KMS-11 (cell line): ENCODE measurements at regions not wholly inside any gene's neighbourhood (a gene's known extent, or its start where the extent isn't known, plus 50 kb on each side); places are given as distances from the start of the nearest gene placed in this dataset.
"Not testable (repeated sequence)": the region's sequence is repeated elsewhere in the genome, so short reads cannot be mapped to it uniquely, and the experiment has no call there.

Experiments used
- H2AFZ ChIP-seq: fragments of 200-600 bp; sonication (generic); 2 replicates; pipeline ENCODE4 v1.6.1; 2016; ENCODE audit warnings: antibody characterized with exemption, mixed run types, low read depth
- H3K27ac ChIP-seq: fragments of 200-600 bp; sonication (generic); 2 replicates; pipeline ENCODE4 v1.6.1; 2016; ENCODE audit warnings: mild to moderate bottlenecking, mixed run types
- H3K27me3 ChIP-seq: fragments of 200-600 bp; sonication (generic); 2 replicates; pipeline ENCODE4 v1.6.1; 2017; ENCODE audit warnings: mild to moderate bottlenecking, low read depth, mixed run types, moderate library complexity; ENCODE audit not compliant: insufficient read depth
- H3K36me3 ChIP-seq: fragments of 200-600 bp; sonication (generic); 2 replicates; pipeline ENCODE4 v1.6.1; 2017; ENCODE audit warnings: mild to moderate bottlenecking, mixed run types; ENCODE audit not compliant: insufficient read depth
- H3K4me1 ChIP-seq: fragments of 200-600 bp; sonication (generic); 2 replicates; pipeline ENCODE4 v1.6.1; 2016; ENCODE audit warnings: mild to moderate bottlenecking, low read depth, mixed run types; ENCODE audit not compliant: poor library complexity, severe bottlenecking
- H3K4me2 ChIP-seq: fragments of 200-600 bp; sonication (generic); 2 replicates; pipeline ENCODE4 v1.7.0; 2016; ENCODE audit warnings: mild to moderate bottlenecking, mixed run types
- H3K4me3 ChIP-seq: fragments of 200-600 bp; sonication (generic); IDR thresholded peaks from 2 replicates; pipeline ENCODE4 v1.6.1; 2017; ENCODE audit warnings: low read depth, low read length, mixed read lengths; ENCODE audit not compliant: insufficient read depth
- H3K79me2 ChIP-seq: fragments of 200-600 bp; sonication (generic); 2 replicates; pipeline ENCODE4 v1.6.1; 2016; ENCODE audit warnings: low read depth, mixed run types; ENCODE audit not compliant: insufficient read depth
- H3K9ac ChIP-seq: fragments of 200-600 bp; sonication (generic); 2 replicates; pipeline ENCODE4 v1.6.1; 2016; ENCODE audit warnings: mild to moderate bottlenecking, mixed run types
- H4K20me1 ChIP-seq: fragments of 200-600 bp; sonication (generic); 2 replicates; pipeline ENCODE4 v1.6.1; 2016; ENCODE audit warnings: mild to moderate bottlenecking, mixed run types; ENCODE audit not compliant: insufficient read depth
- CTCF ChIP-seq: fragments of 200-600 bp; sonication (generic); conservative IDR thresholded peaks from 2 replicates; pipeline ENCODE4 v1.6.1; 2017; ENCODE audit warnings: low read depth, mild to moderate bottlenecking, antibody characterized with exemption, low read length, moderate library complexity, mixed read lengths

DNA sequence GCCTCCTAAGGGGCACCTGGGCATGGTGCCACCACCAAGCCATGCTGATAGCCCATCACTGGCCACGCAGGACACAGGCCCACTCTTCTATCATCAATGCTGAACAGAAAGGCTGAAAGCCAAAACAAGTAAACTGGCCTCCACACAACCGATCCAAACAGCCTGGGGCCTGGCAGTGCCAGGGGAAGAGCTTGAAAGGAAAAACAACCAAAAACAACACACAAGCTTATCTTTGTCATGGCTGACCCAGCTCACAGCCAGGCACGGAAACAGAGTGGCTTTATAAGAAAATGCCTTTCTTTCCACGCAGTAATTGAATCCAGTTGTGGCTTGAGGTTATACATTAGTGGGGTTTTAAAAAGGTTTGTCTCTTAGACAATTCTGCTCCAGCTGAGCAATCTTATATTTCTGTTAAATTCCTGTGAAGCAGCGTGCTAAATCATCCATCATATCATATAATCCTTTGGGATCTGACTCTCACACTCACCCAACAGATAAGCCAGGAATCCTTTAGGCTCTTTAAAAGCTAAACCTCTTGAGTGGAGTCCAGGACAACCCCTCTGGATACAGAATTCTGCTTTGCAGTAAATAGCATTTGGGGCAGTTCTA, 65.4 kb upstream of the SLC22A16 start:
- no peak overlapping the region for H3K4me2 ChIP-seq
- no peaks in the 10 kb centered on the region for H4K20me1 ChIP-seq
- no peak overlapping the region for H2AFZ ChIP-seq
- no peaks in the 10 kb centered on the region for H3K4me1 ChIP-seq
- no peaks in the 10 kb centered on the region for H3K36me3 ChIP-seq
- TF ChIP-seq CTCF = no peak
- no peaks in the 10 kb centered on the region for H3K27me3 ChIP-seq
- H3K79me2 ChIP-seq = no peaks in the 10 kb centered on the region
- no peak overlapping the region for H3K27ac ChIP-seq
- no peak overlapping the region for H3K4me3 ChIP-seq
- no peak overlapping the region for H3K9ac ChIP-seq

DNA sequence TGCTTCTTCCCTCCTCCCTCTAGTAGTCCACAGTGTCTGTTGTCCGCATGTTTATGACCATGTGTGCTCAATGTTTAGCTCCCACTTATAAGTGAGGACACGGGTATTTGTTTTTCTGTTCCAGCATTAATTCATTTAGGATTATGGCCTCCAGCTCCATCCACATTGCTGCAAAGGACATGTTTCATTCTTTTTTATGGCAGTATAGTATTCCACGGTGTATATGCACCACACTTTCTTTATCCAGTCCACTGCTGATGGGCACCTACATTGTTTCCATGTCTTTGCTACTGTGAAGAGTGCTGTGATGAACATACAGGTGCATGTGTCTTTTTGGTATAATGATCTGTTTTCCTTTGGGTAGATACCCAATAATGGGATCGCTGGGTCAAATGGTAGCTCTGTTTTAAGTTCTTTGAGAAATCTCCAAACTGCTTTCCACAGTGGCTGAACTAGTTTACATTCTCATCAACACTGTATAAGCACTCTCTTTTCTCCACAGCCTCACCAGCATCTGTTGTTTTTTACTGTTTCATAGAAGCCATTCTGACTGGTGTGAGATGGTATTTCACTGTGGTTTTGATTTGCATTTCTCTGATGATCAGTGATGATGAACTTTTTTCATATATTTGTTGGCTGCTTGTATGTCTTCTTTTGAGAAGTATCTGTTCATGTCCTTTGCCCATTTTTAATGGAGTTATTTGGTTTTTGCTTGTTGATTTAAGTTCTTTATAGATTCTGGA, 63.0 kb upstream of the SLC22A16 start:
- H3K4me3 ChIP-seq, H3K4me2 ChIP-seq, H3K79me2 ChIP-seq, H3K9ac ChIP-seq, H3K4me1 ChIP-seq, H2AFZ ChIP-seq, H3K27ac ChIP-seq, H3K27me3 ChIP-seq, H3K36me3 ChIP-seq, H4K20me1 ChIP-seq: not testable (repeated sequence)

DNA sequence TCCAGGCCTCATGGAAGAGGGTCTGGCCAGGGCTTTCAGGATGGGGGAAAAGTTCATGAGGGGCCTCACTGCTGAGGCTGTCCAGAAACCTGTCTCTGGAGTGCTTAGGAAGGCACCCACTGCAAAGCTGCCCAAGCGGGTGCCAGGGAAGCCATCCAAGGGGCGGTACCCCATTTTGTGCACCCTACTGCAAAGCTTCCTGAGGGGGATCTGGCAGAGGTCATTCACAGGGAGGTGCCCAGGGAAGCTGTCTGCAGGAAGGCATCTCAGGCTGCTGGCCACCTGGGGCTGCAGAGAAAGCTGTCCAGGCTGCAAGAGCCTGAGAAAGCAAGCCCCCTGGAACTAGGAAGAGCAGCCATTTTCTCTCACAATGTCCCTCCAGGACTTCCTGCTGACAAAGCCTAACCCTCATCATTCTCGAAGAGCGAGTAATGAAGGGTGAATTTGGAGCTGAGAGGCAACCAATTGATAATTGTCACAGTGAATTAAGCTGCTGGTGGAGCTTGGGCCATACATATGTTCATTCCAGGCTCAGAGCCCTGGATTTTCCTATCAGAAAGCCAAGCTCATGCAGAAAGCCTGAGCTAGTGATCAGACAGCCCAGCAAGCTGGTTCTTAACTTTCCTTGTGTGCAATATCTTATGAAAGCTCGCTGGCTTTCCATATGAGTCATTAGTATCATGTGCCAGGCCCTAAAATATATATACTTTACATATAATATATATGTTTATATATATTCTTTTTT, 62.2 kb upstream of the SLC22A16 start:
- H3K27ac ChIP-seq = no peak overlapping the region
- no peak for TF ChIP-seq CTCF
- no peaks in the 10 kb centered on the region for H3K79me2 ChIP-seq
- no peaks in the 10 kb centered on the region for H3K27me3 ChIP-seq
- H4K20me1 ChIP-seq = no peaks in the 10 kb centered on the region
- H2AFZ ChIP-seq = no peak overlapping the region
- H3K4me1 ChIP-seq = no peaks in the 10 kb centered on the region
- no peak overlapping the region for H3K4me2 ChIP-seq
- H3K36me3 ChIP-seq = no peaks in the 10 kb centered on the region
- no peak overlapping the region for H3K9ac ChIP-seq
- no peak overlapping the region for H3K4me3 ChIP-seq

DNA sequence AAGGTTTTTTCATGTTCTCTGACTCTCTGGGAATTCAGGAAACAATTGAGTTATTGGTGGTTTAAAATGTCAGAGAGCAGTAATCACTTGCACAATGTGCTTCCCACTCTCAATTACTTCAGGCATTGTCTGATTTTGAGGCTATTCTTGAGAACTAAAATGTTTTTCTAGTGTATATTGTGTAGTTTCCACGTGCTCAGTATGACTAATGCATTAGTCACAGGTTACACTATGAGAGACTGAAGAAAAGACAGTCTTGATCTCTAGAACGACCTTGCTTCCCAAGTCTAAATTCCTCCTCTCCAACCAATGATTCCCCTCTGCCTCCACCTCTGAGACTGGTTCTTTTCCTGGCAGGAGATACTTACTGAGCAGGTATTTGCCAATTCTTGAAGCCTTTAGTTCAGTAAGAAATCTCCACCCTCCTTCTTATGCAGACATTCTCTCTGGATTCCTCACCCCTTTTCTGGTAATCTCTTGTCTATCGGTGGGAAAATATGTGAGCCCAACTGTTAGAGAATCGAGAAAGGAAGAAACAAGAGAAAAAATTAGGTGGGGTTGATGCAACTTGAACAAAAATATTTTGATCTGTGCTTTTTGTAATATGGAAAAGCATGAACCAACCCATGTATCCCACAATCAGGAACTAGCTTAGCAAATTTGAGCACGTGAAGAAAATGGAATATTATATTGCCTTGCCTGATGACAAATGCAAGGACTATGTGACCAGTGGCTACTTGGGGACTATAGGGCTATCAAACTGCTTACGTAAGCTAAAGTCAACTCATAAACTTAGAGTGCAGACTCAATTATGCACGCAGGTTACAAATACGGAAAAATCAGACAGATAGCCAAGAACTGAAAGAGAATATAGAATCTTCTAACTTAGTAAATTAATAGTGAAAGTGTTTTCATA, 61.1 kb upstream of the SLC22A16 start:
- Histone ChIP-seq H3K79me2 (no peaks in the 10 kb centered on the region), H3K27ac (no peak overlapping the region), H3K36me3 (no peaks in the 10 kb centered on the region), H4K20me1 (no peaks in the 10 kb centered on the region), H3K4me1 (no peaks in the 10 kb centered on the region), H3K9ac (no peak overlapping the region), H3K4me2 (no peak overlapping the region), H2AFZ (no peak overlapping the region), H3K4me3 (no peak overlapping the region), H3K27me3 (no peaks in the 10 kb centered on the region)
- TF ChIP-seq CTCF = no peak
